Brain microvascular endothelial cell (primary cell): ENCODE measurements at regions not wholly inside any gene's neighbourhood (a gene's known extent, or its start where the extent isn't known, plus 50 kb on each side); places are given as distances from the start of the nearest gene placed in this dataset.
"Not testable (repeated sequence)": the region's sequence is repeated elsewhere in the genome, so short reads cannot be mapped to it uniquely, and the experiment has no call there.

ENCODE experiments used
- DNase-seq: peaks from one replicate; pipeline ENCODE4 v3.0.0-alpha.2; 2020
- H3K27ac ChIP-seq: fragments of 250-450 bp; sonication (Bioruptor Pico); 2 replicates; pipeline ENCODE4 v1.5.1; 2020; ENCODE audit warnings: mild to moderate bottlenecking, moderate library complexity
- H3K27me3 ChIP-seq: fragments of 250-450 bp; sonication (Bioruptor Pico); replicated peaks from 2 replicates; pipeline ENCODE4 v1.5.1; 2020; ENCODE audit warnings: mild to moderate bottlenecking
- H3K36me3 ChIP-seq: fragments of 250-450 bp; sonication (Bioruptor Pico); replicated peaks from 2 replicates; pipeline ENCODE4 v1.5.1; 2020; ENCODE audit warnings: mild to moderate bottlenecking
- H3K4me3 ChIP-seq: 2 replicates; pipeline ENCODE4 v1.5.1; 2011; ENCODE audit warnings: low read depth, mild to moderate bottlenecking, control low read depth, low read length, moderate library complexity
- CTCF ChIP-seq: IDR thresholded peaks from 2 replicates; pipeline ENCODE4 v1.5.1; 2011; ENCODE audit warnings: low read depth, mild to moderate bottlenecking, moderate library complexity, low read length, control low read depth, inconsistent platforms; ENCODE audit errors: missing control alignments
- in situ Hi-C: cut with HindIII; loops from 2 replicates; pipeline ENCODE4 v1.10.0; 2017; ENCODE audit warnings: low sequenced_read_pairs, low pct_ligation_motif_present

DNA sequence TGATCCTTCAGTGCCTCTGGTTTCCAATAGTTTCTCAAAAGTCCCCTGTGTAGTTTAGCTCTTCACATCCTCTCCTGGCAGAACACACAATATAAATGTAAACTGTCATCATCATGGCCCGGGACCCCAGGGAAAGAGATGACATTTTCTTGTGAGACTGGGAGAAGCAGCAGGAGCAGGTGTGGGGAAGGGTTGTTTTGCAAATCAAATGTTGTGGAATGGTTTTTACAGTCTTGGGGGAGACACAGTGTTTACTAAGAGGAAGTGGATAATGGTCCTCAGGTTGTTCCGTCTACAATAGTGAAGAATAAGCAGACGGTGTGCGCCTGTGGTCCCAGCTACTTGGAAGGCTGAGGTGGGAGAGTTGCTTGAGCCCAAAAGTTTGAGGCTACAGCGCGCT is 159.1 kb downstream of the SEC23IP start:
- H3K27me3 ChIP-seq: no peaks in the 10 kb centered on the region
- DNase-seq: no peak
- H3K4me3 ChIP-seq: no peak overlapping the region
- no peaks in the 10 kb centered on the region for H3K36me3 ChIP-seq
- no peak for TF ChIP-seq CTCF
- H3K27ac ChIP-seq: no peak overlapping the region
- in situ Hi-C loops: no loop called here

GRCh38 chr10:120052964-120053702 is 160.6 kb downstream of the SEC23IP start:
- no peak for TF ChIP-seq CTCF
- Histone ChIP-seq H3K4me3 (no peak overlapping the region), H3K27ac (no peak overlapping the region), H3K36me3 (no peaks in the 10 kb centered on the region), H3K27me3 (no peaks in the 10 kb centered on the region)
- in situ Hi-C loops: no loop called here
- no peak for DNase-seq

DNA sequence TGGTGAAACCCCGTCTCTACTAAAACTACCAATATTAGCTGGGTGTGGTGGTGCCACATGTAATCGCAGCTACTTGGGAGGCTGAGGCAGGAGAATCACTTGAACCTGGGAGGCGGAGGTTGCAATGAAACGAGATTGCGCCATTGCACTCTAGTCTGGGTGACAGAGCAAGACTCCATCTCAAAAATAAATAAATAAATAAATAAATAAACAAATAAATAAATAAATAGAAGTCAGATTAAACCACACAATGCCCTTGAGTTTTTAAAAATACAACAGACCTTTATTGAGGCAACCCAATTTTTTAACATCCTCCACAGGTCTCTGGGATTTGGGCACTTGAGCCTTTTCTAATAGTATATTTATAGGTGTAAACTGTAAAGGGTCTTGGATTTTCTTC is 167.3 kb downstream of the SEC23IP start:
- in situ Hi-C loops, H3K27me3 ChIP-seq, H3K36me3 ChIP-seq, H3K27ac ChIP-seq, DNase-seq, H3K4me3 ChIP-seq: not testable (repeated sequence)

DNA sequence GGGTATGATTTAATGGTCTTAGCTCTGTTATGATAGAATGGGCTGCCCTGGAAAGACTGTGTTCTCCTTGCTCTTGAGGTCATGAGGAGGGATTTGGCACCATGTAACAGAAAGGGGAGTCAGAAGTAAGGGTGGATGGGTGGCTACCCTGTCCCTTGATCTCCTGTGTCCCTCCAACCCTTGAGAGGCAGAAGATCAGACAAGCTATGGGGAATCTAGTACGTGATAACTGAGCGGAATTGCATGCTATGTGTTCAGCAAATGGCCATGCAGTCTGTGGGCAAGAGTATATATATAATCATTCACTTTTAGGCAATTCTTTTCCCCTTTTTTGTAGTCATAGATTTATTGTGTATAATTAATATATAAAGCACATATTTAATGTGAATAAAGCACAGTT is 174.9 kb downstream of the SEC23IP start:
- DNase-seq: no peak
- no peak for TF ChIP-seq CTCF
- H3K27ac ChIP-seq: no peak overlapping the region
- H3K4me3 ChIP-seq: no peak overlapping the region
- no peaks in the 10 kb centered on the region for H3K27me3 ChIP-seq
- in situ Hi-C loops: no loop called here
- no peaks in the 10 kb centered on the region for H3K36me3 ChIP-seq

GRCh38 chr10:120069700-120070099 is 177.2 kb downstream of the SEC23IP start:
- Histone ChIP-seq H3K4me3 (no peak overlapping the region), H3K36me3 (no peaks in the 10 kb centered on the region), H3K27ac (no peak overlapping the region), H3K27me3 (no peaks in the 10 kb centered on the region)
- no peak for TF ChIP-seq CTCF
- in situ Hi-C loops: no loop called here
- DNase-seq: no peak

GRCh38 chr10:120075349-120075748 is 182.8 kb downstream of the SEC23IP start:
- Histone ChIP-seq H3K27me3 (no peaks in the 10 kb centered on the region), H3K27ac (no peak overlapping the region), H3K4me3 (no peak overlapping the region), H3K36me3 (no peaks in the 10 kb centered on the region)
- TF ChIP-seq CTCF: no peak
- in situ Hi-C loops: no loop called here
- DNase-seq: no peak
